A673 (cell line): ENCODE measurements at regions not wholly inside any gene's neighbourhood (a gene's known extent, or its start where the extent isn't known, plus 50 kb on each side); places are given as distances from the start of the nearest gene placed in this dataset.

Experiments used
- BruUV-seq: library from RNA; stranded (reverse); fragments of 400-500 nt; replicated peaks from 2 replicates; lab custom pipeline; 2021; lab: Mats Ljungman, UMichigan
- CTCF ChIA-PET: fragments of 300-600 bp; sonication (Branson Sonifier 250); formaldehyde crosslinking; loops from one replicate; lab custom pipeline; 2022; ENCODE audit warnings: antibody characterized with exemption; lab: Charles Lee
- POLR2A ChIA-PET: fragments of 300-600 bp; sonication (Branson Sonifier 250); formaldehyde crosslinking; loops from one replicate; lab custom pipeline; 2022; ENCODE audit warnings: antibody characterized with exemption; ENCODE audit not compliant: low non-redundant PET; lab: Charles Lee
- DNase-seq: peaks from one replicate; pipeline ENCODE4 v3.0.0-alpha.2; 2015; ENCODE audit warnings: low spot score
- H3K27ac ChIP-seq: fragments of 200-600 bp; sonication (generic); 2 replicates; pipeline ENCODE4 v1.5.1; 2016; ENCODE audit warnings: mixed run types, low read depth, mild to moderate bottlenecking, mixed read lengths, antibody characterized with exemption, low read length; ENCODE audit not compliant: poor library complexity, severe bottlenecking
- H3K27me3 ChIP-seq: fragments of 200-600 bp; sonication (generic); replicated peaks from 2 replicates; pipeline ENCODE4 v1.6.1; 2017; ENCODE audit warnings: mixed run types, low read depth, mild to moderate bottlenecking, mixed read lengths, antibody characterized with exemption, low read length; ENCODE audit not compliant: insufficient read depth, poor library complexity
- H3K36me3 ChIP-seq: fragments of 200-600 bp; sonication (generic); 2 replicates; pipeline ENCODE4 v1.6.1; 2016; ENCODE audit warnings: mixed run types, mild to moderate bottlenecking, mixed read lengths, antibody characterized with exemption, low read length; ENCODE audit not compliant: insufficient read depth, poor library complexity, severe bottlenecking
- H3K4me1 ChIP-seq: fragments of 200-600 bp; sonication (generic); 2 replicates; pipeline ENCODE4 v1.6.1; 2017; ENCODE audit warnings: mixed run types, mild to moderate bottlenecking, mixed read lengths, antibody characterized with exemption, low read length; ENCODE audit not compliant: insufficient read depth, poor library complexity, severe bottlenecking
- H3K4me3 ChIP-seq: fragments of 200-600 bp; sonication (generic); 2 replicates; pipeline ENCODE4 v1.5.1; 2016; ENCODE audit warnings: low read depth, mixed run types, mild to moderate bottlenecking, mixed read lengths, low read length; ENCODE audit not compliant: poor library complexity, severe bottlenecking
- H3K9me3 ChIP-seq: fragments of 200-600 bp; sonication (generic); 2 replicates; pipeline ENCODE4 v1.6.1; 2016; ENCODE audit warnings: mixed run types, low read depth, mild to moderate bottlenecking, mixed read lengths, antibody characterized with exemption, low read length; ENCODE audit not compliant: poor library complexity, severe bottlenecking
- CTCF ChIP-seq: fragments of 300-800, 200-600 bp; sonication (generic); conservative IDR thresholded peaks from 2 replicates; pipeline ENCODE4 v1.5.1; 2017; ENCODE audit warnings: low read depth, mild to moderate bottlenecking, antibody characterized with exemption, low read length, moderate library complexity, mixed read lengths
- EZH2 ChIP-seq: fragments of 200-600 bp; sonication (generic); IDR thresholded peaks from 2 replicates; pipeline ENCODE4 v1.6.1; 2017; ENCODE audit warnings: borderline replicate concordance, low read depth, mild to moderate bottlenecking, mixed read lengths, antibody characterized with exemption, low read length; ENCODE audit not compliant: poor library complexity, severe bottlenecking
- intact Hi-C: fragments of 100-400 bp; cut with micrococcal nuclease; formaldehyde crosslinking; loops from one replicate; pipeline ENCODE4 v1.10.0; 2022; ENCODE audit not compliant: unreplicated experiment

GRCh38 chr5:2391566-2391965, 359.9 kb downstream of the IRX2 start:
- intact Hi-C loops, result no loop called here
- H3K27me3 ChIP-seq, result no peaks in the 10 kb centered on the region
- DNase-seq, result no peak
- H3K9me3 ChIP-seq, result peaks cover 17% of the 10 kb centered on the region
- TF ChIP-seq EZH2 (no peak), CTCF (no peak)
- ChIA-PET CTCF (no interaction called here), POLR2A (no interaction called here)
- H3K4me3 ChIP-seq, result no peak overlapping the region
- BruUV-seq, result no TSS peak
- H3K4me1 ChIP-seq, result no peaks in the 10 kb centered on the region
- no peaks in the 10 kb centered on the region for H3K36me3 ChIP-seq
- no peak overlapping the region for H3K27ac ChIP-seq

- TF ChIP-seq CTCF (no peak), EZH2 (no peak)
- ChIA-PET CTCF (no interaction called here), POLR2A (no interaction called here)
- intact Hi-C loops, result no loop called here
- H3K36me3 ChIP-seq, result no peaks in the 10 kb centered on the region
- H3K27ac ChIP-seq, result no peak overlapping the region
- no TSS peak for BruUV-seq
- no peaks in the 10 kb centered on the region for H3K27me3 ChIP-seq
- no peak for DNase-seq
- no peak overlapping the region for H3K4me3 ChIP-seq
- H3K4me1 ChIP-seq, result no peaks in the 10 kb centered on the region
- H3K9me3 ChIP-seq, result peaks cover 17% of the 10 kb centered on the region
Observed at GRCh38 chr5:2391021-2391420, 360.5 kb downstream of the IRX2 start.

GRCh38 chr5:2388571-2388970, 362.9 kb downstream of the IRX2 start:
- Histone ChIP-seq H3K4me1 (no peaks in the 10 kb centered on the region), H3K4me3 (no peak overlapping the region), H3K9me3 (peaks cover 15% of the 10 kb centered on the region), H3K27me3 (no peaks in the 10 kb centered on the region), H3K27ac (no peak overlapping the region), H3K36me3 (no peaks in the 10 kb centered on the region)
- intact Hi-C loops, result no loop called here
- TF ChIP-seq EZH2, result no peak
- BruUV-seq, result no TSS peak
- DNase-seq, result no peak
- POLR2A ChIA-PET, result no interaction called here
- CTCF ChIA-PET, result no interaction called here

- Histone ChIP-seq H3K27me3 (no peaks in the 10 kb centered on the region), H3K27ac (no peak overlapping the region), H3K9me3 (peaks cover 13% of the 10 kb centered on the region), H3K36me3 (no peaks in the 10 kb centered on the region), H3K4me1 (no peaks in the 10 kb centered on the region), H3K4me3 (no peak overlapping the region)
- TF ChIP-seq CTCF (no peak), EZH2 (no peak)
- DNase-seq, result no peak
- intact Hi-C loops, result no loop called here
- POLR2A ChIA-PET, result no interaction called here
- BruUV-seq, result no TSS peak
- CTCF ChIA-PET, result no interaction called here
Observed at GRCh38 chr5:2387634-2388325, 363.7 kb downstream of the IRX2 start.
